K562 (cell line): ENCODE measurements at regions not wholly inside any gene's neighbourhood (a gene's known extent, or its start where the extent isn't known, plus 50 kb on each side); places are given as distances from the start of the nearest gene placed in this dataset.

Source experiments
- ATAC-seq: fragments of 200-7000 bp; cut with Tn5 transposase; 3 replicates; pipeline ENCODE4 v1.9.1; 2020; ENCODE audit warnings: moderate library complexity
- BruUV-seq: library from RNA; stranded (reverse); fragments of 400-500 nt; replicated peaks from 2 replicates; lab custom pipeline; 2021; lab: Mats Ljungman, UMichigan
- CTCF ChIA-PET: fragments of 300-600 bp; formaldehyde crosslinking; extraction: SDS; loops from one replicate; lab custom pipeline; 2021; ENCODE audit warnings: low intra/inter-chr PET ratio; lab: Yijun Ruan, JAX
- POLR2A ChIA-PET: fragments of 300-600, 350-650 bp; sonication (Branson Sonifier 250); formaldehyde crosslinking; extraction: SDS; loops from one replicate; lab custom pipeline; 2021; ENCODE audit warnings: antibody characterized with exemption, inconsistent platforms; lab: Yijun Ruan, JAX
- DNase-seq, 4 experiments: peaks; one replicate each; pipeline versions ENCODE4 v3.0.0 to v3.0.0-alpha.2; 2011 to 2018; ENCODE audit warnings: low spot score in 3 of 4, mixed read lengths in 3 of 4; ENCODE audit errors: extremely low read depth in 1 of 4
- FAIRE-seq: peaks from 2 replicates; lab custom pipeline; 2011; peaks lifted over from hg19 to GRCh38; lab: Jason Lieb, UNC
- H2AFZ ChIP-seq: 2 replicates; pipeline ENCODE4 v1.6.0; 2011; ENCODE audit warnings: low read depth, low read length, control low read depth, inconsistent platforms
- H3K27ac ChIP-seq: fragments of 200-600 bp; 3 replicates; pipeline ENCODE4 v1.8.0; 2011; ENCODE audit warnings: low read depth, mild to moderate bottlenecking, control low read depth, inconsistent platforms, low read length, moderate library complexity, mixed read lengths; ENCODE audit errors: extremely low read depth
- H3K27me3 ChIP-seq, 2 experiments: fragments of 300-600 bp in 1 of 2; 2 replicates in 1 of 2; 3 replicates in 1 of 2; pipeline versions ENCODE4 v1.6.0 to v1.8.0; 2011; ENCODE audit warnings: inconsistent platforms in 2 of 2, low read length in 2 of 2, mild to moderate bottlenecking in 1 of 2, mixed read lengths in 1 of 2, moderate library complexity in 1 of 2; ENCODE audit not compliant: control insufficient read depth in 2 of 2, insufficient read depth in 2 of 2
- H3K36me3 ChIP-seq: fragments of 300-600 bp; 3 replicates; pipeline ENCODE4 v1.8.0; 2011; ENCODE audit warnings: mild to moderate bottlenecking, low read length, inconsistent platforms; ENCODE audit not compliant: control insufficient read depth, insufficient read depth
- H3K4me1 ChIP-seq, 2 experiments: fragments of 200-600 bp in 1 of 2; replicated peaks in 1 of 2; 2 replicates in 1 of 2; 3 replicates in 1 of 2; pipeline versions ENCODE4 v1.5.1 to v1.8.0; 2011; ENCODE audit warnings: inconsistent platforms in 2 of 2, low read length in 2 of 2, mild to moderate bottlenecking in 1 of 2, mixed read lengths in 1 of 2, moderate library complexity in 1 of 2; ENCODE audit not compliant: control insufficient read depth in 2 of 2, insufficient read depth in 2 of 2
- H3K4me2 ChIP-seq: 2 replicates; pipeline ENCODE4 v1.6.1; 2011; ENCODE audit warnings: low read length, control low read depth, inconsistent platforms, mixed read lengths; ENCODE audit not compliant: insufficient read depth
- H3K4me3 ChIP-seq: fragments of 200-600 bp; sonication (generic), shearing (Covaris generic); 2 replicates; pipeline ENCODE4 v1.5.1; 2016; ENCODE audit warnings: control low read depth, inconsistent platforms
- H3K79me2 ChIP-seq: fragments of 200-600 bp; 3 replicates; pipeline ENCODE4 v1.8.0; 2011; ENCODE audit warnings: low read length, inconsistent platforms; ENCODE audit not compliant: control insufficient read depth, insufficient read depth
- H3K9ac ChIP-seq, 2 experiments: 2 replicates each; pipeline versions ENCODE4 v1.6.0 to v1.6.1; 2011; ENCODE audit warnings: low read depth in 2 of 2, low read length in 2 of 2, control low read depth in 1 of 2, inconsistent platforms in 1 of 2, mild to moderate bottlenecking in 1 of 2, mixed read lengths in 1 of 2; ENCODE audit not compliant: insufficient read depth in 1 of 2
- H3K9me1 ChIP-seq: one replicate; pipeline ENCODE4 v1.6.0; 2011; ENCODE audit warnings: inconsistent platforms, mild to moderate bottlenecking, low read length, moderate library complexity; ENCODE audit not compliant: control insufficient read depth, insufficient read depth
- H3K9me3 ChIP-seq: replicated peaks from 2 replicates; pipeline ENCODE4 v1.5.1; 2011; ENCODE audit warnings: low read depth, low read length, inconsistent platforms; ENCODE audit not compliant: control insufficient read depth, insufficient read depth
- H4K20me1 ChIP-seq: replicated peaks from 2 replicates; pipeline ENCODE4 v1.6.1; 2011; ENCODE audit warnings: low read length, inconsistent platforms, mixed read lengths; ENCODE audit not compliant: control insufficient read depth, insufficient read depth
- BDP1 ChIP-seq: IDR thresholded peaks from 3 replicates; pipeline ENCODE4 v1.6.1; 2011; ENCODE audit not compliant: insufficient read length, insufficient read depth
- ELF1 ChIP-seq: fragments of 200-800 bp; sonication (Bioruptor generic); IDR thresholded peaks from 2 replicates; pipeline ENCODE4 v1.6.1; 2016; ENCODE audit warnings: missing genetic modification characterization, missing compliant biosample characterization
- FOXJ2 ChIP-seq: fragments of 200-800 bp; sonication (Bioruptor generic); IDR thresholded peaks from 2 replicates; pipeline ENCODE4 v1.6.1; 2016; ENCODE audit warnings: missing genetic modification characterization, missing compliant biosample characterization
- HIVEP1 ChIP-seq: fragments of 250-450 bp; sonication (Bioruptor Pico); IDR thresholded peaks from 2 replicates; pipeline ENCODE4 v1.4.0; 2020; ENCODE audit warnings: mild to moderate bottlenecking
- LCOR ChIP-seq: sonication (generic); formaldehyde crosslinking; IDR thresholded peaks from 2 replicates; pipeline ENCODE4 v1.8.0; 2022; ENCODE audit warnings: mild to moderate bottlenecking, missing genetic modification reagents
- NONO ChIP-seq, 2 experiments: fragments of 200-400 bp in 1 of 2; fragments of 450-650 bp in 1 of 2; formaldehyde crosslinking in 1 of 2; IDR thresholded peaks; 2 replicates each; pipeline ENCODE4 v1.6.1; 2017; ENCODE audit warnings: low read depth in 2 of 2, mild to moderate bottlenecking in 2 of 2, moderate library complexity in 2 of 2, low read length in 1 of 2
- PHB2 ChIP-seq: fragments of 450-650 bp; IDR thresholded peaks from 2 replicates; pipeline ENCODE4 v1.6.1; 2017; ENCODE audit warnings: low read depth
- POLR2H ChIP-seq: IDR thresholded peaks from 2 replicates; pipeline ENCODE4 v1.6.1; 2016; ENCODE audit warnings: missing genetic modification characterization, low read depth, mild to moderate bottlenecking, control low read depth, missing compliant biosample characterization, moderate library complexity
- SIX5 ChIP-seq, 2 experiments: IDR thresholded peaks; 2 replicates each; pipeline ENCODE4 v1.6.1; 2011; ENCODE audit warnings: low read length in 2 of 2, borderline replicate concordance in 1 of 2, low read depth in 1 of 2, mild to moderate bottlenecking in 1 of 2, moderate library complexity in 1 of 2; ENCODE audit not compliant: insufficient read depth in 1 of 2
- SMARCA5 ChIP-seq: fragments of 450-650 bp; IDR thresholded peaks from 2 replicates; pipeline ENCODE4 v1.6.1; 2016
- ZBTB8A ChIP-seq: fragments of 450-650 bp; IDR thresholded peaks from 2 replicates; pipeline ENCODE4 v1.6.1; 2018; ENCODE audit warnings: mild to moderate bottlenecking, moderate library complexity; ENCODE audit not compliant: partially characterized antibody
- ZNF384 ChIP-seq: IDR thresholded peaks from 2 replicates; pipeline ENCODE4 v1.6.1; 2012; ENCODE audit warnings: low read depth, low read length, improper control_type of control experiment
- WGBS: fragments of 100-300 bp; shearing (Covaris generic); methylation state at CpG from one replicate; pipeline ENCODE4 v1.1.6; 2016; ENCODE audit warnings: low coverage, mixed read lengths; ENCODE audit not compliant: insufficient coverage; ENCODE audit errors: missing lambda C conversion rate; 5-methylcytosine and 5-hydroxymethylcytosine counted together
- in situ Hi-C: fragments of 300-500 bp; cut with MboI; formaldehyde crosslinking; loops from 4 replicates; pipeline ENCODE4 v1.15.0; 2018; ENCODE audit warnings: inconsistent platforms, mixed read lengths
- intact Hi-C: fragments of 100-400 bp; cut with micrococcal nuclease; formaldehyde crosslinking; loops from 2 replicates; pipeline ENCODE4 v1.14.2; 2022
- TF ChIP-seq, protein P1 (sequence below): IDR thresholded peaks from 2 replicates; pipeline ENCODE4 v1.6.1; 2012; ENCODE audit warnings: low read depth, low read length, improper control_type of control experiment, borderline replicate concordance
- TF ChIP-seq, protein P2 (sequence below), 2 experiments: IDR thresholded peaks; 2 replicates each; pipeline ENCODE4 v1.6.1; 2011; ENCODE audit warnings: borderline replicate concordance in 1 of 2, control low read depth in 1 of 2, low read depth in 1 of 2, low read length in 1 of 2, mild to moderate bottlenecking in 1 of 2, mixed read lengths in 1 of 2, moderate library complexity in 1 of 2; ENCODE audit not compliant: insufficient read depth in 1 of 2, insufficient read length in 1 of 2, poor library complexity in 1 of 2, severe bottlenecking in 1 of 2; ENCODE audit errors: extremely low read depth in 1 of 2
- TF ChIP-seq, protein P3 (sequence below): sonication (generic); IDR thresholded peaks from 2 replicates; pipeline ENCODE4 v1.6.1; 2016

DNA sequence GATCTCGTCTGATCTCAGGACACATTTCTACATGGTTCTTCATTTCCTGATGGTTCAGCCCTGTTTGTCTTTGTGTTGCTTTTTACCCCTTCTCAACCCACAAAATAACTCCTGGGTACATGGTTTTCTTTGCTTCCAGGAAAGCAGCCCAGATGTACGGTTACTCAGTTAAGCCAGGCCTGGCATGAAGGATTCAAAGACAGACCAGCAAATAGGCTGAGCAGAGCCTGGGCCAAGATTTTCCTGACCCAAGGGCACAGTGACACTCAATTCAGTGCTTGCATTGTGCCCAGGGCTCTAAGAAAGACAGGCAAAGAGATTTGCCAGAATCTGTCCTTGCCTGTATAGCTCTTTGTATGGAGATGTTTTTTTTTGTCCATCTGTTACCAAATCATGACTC lies 340.8 kb upstream of the KIAA1217 start:
- POLR2A ChIA-PET: no interaction called here

More for the DNA sequence above, 340.8 kb upstream of the KIAA1217 start:
- in situ Hi-C loops: no loop called here
- Histone ChIP-seq H3K9me3 (no peaks in the 10 kb centered on the region), H3K27me3 (no peaks in the 10 kb centered on the region), H3K9me1 (no peaks in the 10 kb centered on the region), H3K4me1 (no peaks in the 10 kb centered on the region), H3K4me3 (no peak overlapping the region), H3K4me2 (no peak overlapping the region)
- BruUV-seq: no TSS peak
- DNase-seq: no peak
- intact Hi-C loops: no loop called here
- WGBS: 0% methylated on average over 2 of the region's 2 CpGs
- no peak for TF ChIP-seq POLR2H
- TF ChIP-seq, protein P1, sequence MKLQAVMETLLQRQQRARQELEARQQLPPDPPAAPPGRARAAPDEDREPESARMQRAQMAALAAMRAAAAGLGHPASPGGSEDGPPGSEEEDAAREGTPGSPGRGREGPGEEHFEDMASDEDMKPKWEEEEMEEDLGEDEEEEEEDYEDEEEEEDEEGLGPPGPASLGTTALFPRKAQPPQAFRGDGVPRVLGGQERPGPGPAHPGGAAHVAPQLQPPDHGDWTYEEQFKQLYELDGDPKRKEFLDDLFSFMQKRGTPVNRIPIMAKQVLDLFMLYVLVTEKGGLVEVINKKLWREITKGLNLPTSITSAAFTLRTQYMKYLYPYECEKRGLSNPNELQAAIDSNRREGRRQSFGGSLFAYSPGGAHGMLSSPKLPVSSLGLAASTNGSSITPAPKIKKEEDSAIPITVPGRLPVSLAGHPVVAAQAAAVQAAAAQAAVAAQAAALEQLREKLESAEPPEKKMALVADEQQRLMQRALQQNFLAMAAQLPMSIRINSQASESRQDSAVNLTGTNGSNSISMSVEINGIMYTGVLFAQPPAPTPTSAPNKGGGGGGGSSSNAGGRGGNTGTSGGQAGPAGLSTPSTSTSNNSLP: no peak
- no peak for TF ChIP-seq NONO (IDR thresholded peaks at IDR 0.05; ENCODE audit: low read depth in 2 of 2, low read length in 1 of 2)
- TF ChIP-seq, protein P2, sequence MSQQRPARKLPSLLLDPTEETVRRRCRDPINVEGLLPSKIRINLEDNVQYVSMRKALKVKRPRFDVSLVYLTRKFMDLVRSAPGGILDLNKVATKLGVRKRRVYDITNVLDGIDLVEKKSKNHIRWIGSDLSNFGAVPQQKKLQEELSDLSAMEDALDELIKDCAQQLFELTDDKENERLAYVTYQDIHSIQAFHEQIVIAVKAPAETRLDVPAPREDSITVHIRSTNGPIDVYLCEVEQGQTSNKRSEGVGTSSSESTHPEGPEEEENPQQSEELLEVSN (IDR thresholded peaks at IDR 0.05; ENCODE audit: borderline replicate concordance in 1 of 2, extremely low read depth in 1 of 2, insufficient read depth in 1 of 2, insufficient read length in 1 of 2, low read depth in 1 of 2, low read length in 1 of 2, poor library complexity in 1 of 2, severe bottlenecking in 1 of 2): no peak
- TF ChIP-seq ZBTB8A: no peak
- no peak for TF ChIP-seq ELF1
- no peak for TF ChIP-seq LCOR
- no peak for TF ChIP-seq FOXJ2
- TF ChIP-seq SMARCA5: no peak
- TF ChIP-seq BDP1: no peak
- no peak for TF ChIP-seq SIX5 (IDR thresholded peaks at IDR 0.05; ENCODE audit: borderline replicate concordance in 1 of 2, insufficient read depth in 1 of 2, low read depth in 1 of 2, low read length in 2 of 2)
- TF ChIP-seq PHB2: no peak
- no peak for TF ChIP-seq ZNF384
- no peak for TF ChIP-seq HIVEP1 (CRISPR knock-in tag)
- TF ChIP-seq, protein P3, sequence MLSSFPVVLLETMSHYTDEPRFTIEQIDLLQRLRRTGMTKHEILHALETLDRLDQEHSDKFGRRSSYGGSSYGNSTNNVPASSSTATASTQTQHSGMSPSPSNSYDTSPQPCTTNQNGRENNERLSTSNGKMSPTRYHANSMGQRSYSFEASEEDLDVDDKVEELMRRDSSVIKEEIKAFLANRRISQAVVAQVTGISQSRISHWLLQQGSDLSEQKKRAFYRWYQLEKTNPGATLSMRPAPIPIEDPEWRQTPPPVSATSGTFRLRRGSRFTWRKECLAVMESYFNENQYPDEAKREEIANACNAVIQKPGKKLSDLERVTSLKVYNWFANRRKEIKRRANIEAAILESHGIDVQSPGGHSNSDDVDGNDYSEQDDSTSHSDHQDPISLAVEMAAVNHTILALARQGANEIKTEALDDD: no peak
- TF ChIP-seq, all 486 proteins: peak for 0
- no peak for ATAC-seq
- Histone ChIP-seq H4K20me1 (no peaks in the 10 kb centered on the region), H3K36me3 (no peaks in the 10 kb centered on the region), H3K79me2 (no peaks in the 10 kb centered on the region), H3K9ac (no peak overlapping the region), H2AFZ (no peak overlapping the region), H3K27ac (no peak overlapping the region)
- no peak for FAIRE-seq
- CTCF ChIA-PET: no interaction called here
